HEK293T (cell line): ENCODE measurements at regions not wholly inside any gene's neighbourhood (a gene's known extent, or its start where the extent isn't known, plus 50 kb on each side); places are given as distances from the start of the nearest gene placed in this dataset.
"Not testable (repeated sequence)": the region's sequence is repeated elsewhere in the genome, so short reads cannot be mapped to it uniquely, and the experiment has no call there.

Experiments used
- ARNT ChIP-seq: fragments of 450-650 bp; IDR thresholded peaks from 2 replicates; pipeline ENCODE4 v1.6.1; 2017; ENCODE audit warnings: mild to moderate bottlenecking
- BHLHE40 ChIP-seq: fragments of 450-650 bp; IDR thresholded peaks from 2 replicates; pipeline ENCODE4 v1.6.1; 2016; ENCODE audit warnings: mild to moderate bottlenecking, moderate library complexity, borderline replicate concordance
- ELF4 ChIP-seq: fragments of 450-650 bp; IDR thresholded peaks from 2 replicates; pipeline ENCODE4 v1.6.1; 2017; ENCODE audit warnings: antibody characterized with exemption
- FOXM1 ChIP-seq: fragments of 450-650 bp; IDR thresholded peaks from 2 replicates; pipeline ENCODE4 v1.6.1; 2017; ENCODE audit warnings: mild to moderate bottlenecking, borderline replicate concordance
- LEF1 ChIP-seq: fragments of 450-650 bp; IDR thresholded peaks from 2 replicates; pipeline ENCODE4 v1.6.1; 2017; ENCODE audit warnings: mild to moderate bottlenecking, borderline replicate concordance
- NFRKB ChIP-seq: fragments of 450-650 bp; IDR thresholded peaks from 2 replicates; pipeline ENCODE4 v1.6.1; 2016; ENCODE audit warnings: mild to moderate bottlenecking, moderate library complexity
- SP1 ChIP-seq: fragments of 450-650 bp; IDR thresholded peaks from 2 replicates; pipeline ENCODE4 v1.6.1; 2017
- SUZ12 ChIP-seq: fragments of 450-650 bp; IDR thresholded peaks from 2 replicates; pipeline ENCODE4 v1.6.1; 2016; ENCODE audit warnings: mild to moderate bottlenecking
- TARDBP ChIP-seq: fragments of 450-650 bp; IDR thresholded peaks from 2 replicates; pipeline ENCODE4 v1.6.1; 2016

DNA sequence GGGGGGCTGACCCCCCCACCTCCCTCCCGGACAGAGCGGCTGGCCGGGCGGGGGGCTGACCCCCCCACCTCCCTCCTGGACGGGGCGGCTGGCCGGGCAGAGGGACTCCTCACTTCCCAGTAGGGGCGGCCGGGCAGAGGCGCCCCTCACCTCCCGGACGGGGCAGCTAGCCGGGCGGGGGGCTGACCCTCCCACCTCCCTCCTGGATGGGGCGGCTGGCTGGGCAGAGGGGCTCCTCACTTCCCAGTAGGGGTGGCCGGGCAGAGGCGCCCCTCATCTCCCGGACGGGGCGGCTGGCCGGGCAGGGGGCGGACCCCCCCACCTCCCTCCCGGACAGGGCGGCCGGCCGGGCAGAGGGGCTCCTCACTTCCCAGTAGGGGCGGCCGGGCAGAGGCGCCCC lies 234.3 kb upstream of the VCX start:
- not testable (repeated sequence) for TF ChIP-seq ELF4, NFRKB, BHLHE40, SP1, LEF1, ARNT, SUZ12, TARDBP, FOXM1
